HG02840 (cell line): ENCODE measurements at regions not wholly inside any gene's neighbourhood (a gene's known extent, or its start where the extent isn't known, plus 50 kb on each side); places are given as distances from the start of the nearest gene placed in this dataset.

Source experiments
- ATAC-seq: cut with Tn5 transposase; IDR thresholded peaks from one replicate; pipeline ENCODE4 v1.9.1; 2021; ENCODE audit warnings: mild to moderate bottlenecking, moderate library complexity, moderate number of reproducible peaks; ENCODE audit not compliant: unreplicated experiment, low FRiP score

GRCh38 chr15:101124731-101125451 is 127.0 kb downstream of the CHSY1 start:
- no peak for ATAC-seq

- no peak for ATAC-seq
Measured at GRCh38 chr15:101123222-101123910, 128.5 kb downstream of the CHSY1 start.

GRCh38 chr15:101122806-101123205 is 129.0 kb downstream of the CHSY1 start:
- ATAC-seq: no peak

- ATAC-seq: no peak
Measured at GRCh38 chr15:101122266-101122665, 129.6 kb downstream of the CHSY1 start.

- peak; percentile 48 for ATAC-seq
Measured at GRCh38 chr15:101121511-101122090, 130.2 kb downstream of the CHSY1 start.

GRCh38 chr15:101120987-101121386 is 130.9 kb downstream of the CHSY1 start:
- ATAC-seq: no peak

GRCh38 chr15:101120473-101120872 is 131.4 kb downstream of the CHSY1 start:
- no peak for ATAC-seq
